A673 (cell line): ENCODE measurements at regions not wholly inside any gene's neighbourhood (a gene's known extent, or its start where the extent isn't known, plus 50 kb on each side); places are given as distances from the start of the nearest gene placed in this dataset.

Experiments
- CTCF ChIP-seq: fragments of 300-800, 200-600 bp; sonication (generic); conservative IDR thresholded peaks from 2 replicates; pipeline ENCODE4 v1.5.1; 2017; ENCODE audit warnings: low read depth, mild to moderate bottlenecking, antibody characterized with exemption, low read length, moderate library complexity, mixed read lengths
- EZH2 ChIP-seq: fragments of 200-600 bp; sonication (generic); IDR thresholded peaks from 2 replicates; pipeline ENCODE4 v1.6.1; 2017; ENCODE audit warnings: borderline replicate concordance, low read depth, mild to moderate bottlenecking, mixed read lengths, antibody characterized with exemption, low read length; ENCODE audit not compliant: poor library complexity, severe bottlenecking

GRCh38 chr9:73665253-73665652, 513.6 kb downstream of the ANXA1 start:
- TF ChIP-seq CTCF (no peak), EZH2 (no peak)
